Sigmoid colon (tissue), 6 donors: ENCODE measurements at regions not wholly inside any gene's neighbourhood (a gene's known extent, or its start where the extent isn't known, plus 50 kb on each side); places are given as distances from the start of the nearest gene placed in this dataset.

Experiments used
- DNase-seq: peaks from one replicate; pipeline ENCODE4 v3.0.0-alpha.2; 2019
- H3K27ac ChIP-seq, 4 donors: fragments of 200-600 bp; sonication (generic); one replicate each; pipeline ENCODE4 v1.5.1; 2016 to 2019; ENCODE audit warnings: mild to moderate bottlenecking in 1 of 4
- H3K27me3 ChIP-seq, 3 donors: fragments of 200-600 bp; sonication (generic); one replicate each; pipeline ENCODE4 v1.5.1; 2019; ENCODE audit warnings: mild to moderate bottlenecking in 1 of 3
- H3K36me3 ChIP-seq, 4 donors: fragments of 200-600 bp; sonication (generic); one replicate each; pipeline ENCODE4 v1.5.1; 2016 to 2019
- H3K4me1 ChIP-seq, 4 donors: fragments of 200-600 bp; sonication (generic); one replicate each; pipeline ENCODE4 v1.5.1; 2017 to 2019
- H3K4me3 ChIP-seq, 4 donors: fragments of 200-600 bp; sonication (generic); one replicate each; pipeline ENCODE4 v1.5.1; 2017 to 2019; ENCODE audit warnings: mild to moderate bottlenecking in 2 of 4, moderate library complexity in 1 of 4
- H3K9me3 ChIP-seq, 4 donors: fragments of 200-600 bp in 3 of 4; sonication (generic) in 3 of 4; one replicate each; pipeline versions ENCODE4 v1.5.1 to v1.6.1; 2013 to 2019
- EP300 ChIP-seq, 4 donors: sonication (generic); formaldehyde crosslinking; IDR thresholded peaks; one replicate each; pipeline ENCODE4 v1.6.1; 2017; ENCODE audit warnings: antibody characterized with exemption in 4 of 4
- POLR2A ChIP-seq, 2 donors: fragments of 450-650 bp; IDR thresholded peaks; one replicate each; pipeline ENCODE4 v1.6.1; 2016; ENCODE audit warnings: antibody characterized with exemption in 2 of 2, mild to moderate bottlenecking in 2 of 2, moderate library complexity in 2 of 2
- POLR2AphosphoS5 ChIP-seq, 4 donors: sonication (generic); formaldehyde crosslinking; IDR thresholded peaks; one replicate each; pipeline ENCODE4 v1.6.1; 2017; ENCODE audit warnings: antibody characterized with exemption in 4 of 4
- WGBS, 2 donors: extraction: QIAGEN DNeasy Blood & Tissue Kit; methylation state at CpG; one replicate each; pipeline ENCODE4 v1.1.7; 2013; 5-methylcytosine and 5-hydroxymethylcytosine counted together
- intact Hi-C: fragments of 100-400 bp; cut with DNase I; formaldehyde crosslinking; loops from one replicate; pipeline ENCODE4 v1.15.1; 2023
- TF ChIP-seq, protein P1 (sequence below), 4 experiments: fragments of 450-650 bp in 3 of 4; fragments of 200-600 bp in 1 of 4; IDR thresholded peaks; one replicate each; pipeline ENCODE4 v1.5.1; 2016 to 2019; ENCODE audit warnings: antibody characterized with exemption in 4 of 4, mild to moderate bottlenecking in 3 of 4, moderate library complexity in 2 of 4
- donor health status: healthy with polysubstance abuse.
- donor health status: healthy.

DNA sequence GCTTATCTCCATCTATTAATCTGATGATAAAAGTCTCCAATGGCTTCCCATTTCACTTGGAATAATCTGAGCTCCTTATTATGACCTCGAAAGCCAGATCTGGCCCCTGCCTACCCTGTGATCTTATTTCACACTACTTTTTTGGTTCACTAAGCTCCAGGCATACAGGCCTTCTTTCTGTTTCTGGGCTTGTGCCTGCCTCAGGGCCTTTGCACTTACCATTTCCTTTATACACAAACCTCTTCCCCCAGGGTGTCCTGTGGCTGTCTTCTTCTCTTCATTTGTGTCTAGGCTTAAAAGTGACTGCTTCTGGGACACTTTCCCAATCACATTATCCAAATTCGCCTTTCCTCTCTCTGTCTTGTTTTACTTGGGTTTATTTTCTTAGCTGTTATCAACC lies 478.8 kb downstream of the LRIG3 start:
- no peaks in the 10 kb centered on the region for H3K9me3 ChIP-seq
- H3K4me1 ChIP-seq = peaks cover 0 to 5% (median 2%) of the 10 kb centered on the region in 4 donors
- no peak overlapping the region for H3K4me3 ChIP-seq
- no peak overlapping the region for H3K27ac ChIP-seq
- WGBS, 2 donors = 89 to 94% methylated on average over 2 of the region's 2 CpGs
- no peak for TF ChIP-seq EP300 (IDR thresholded peaks at IDR 0.05)
- TF ChIP-seq POLR2AphosphoS5 (IDR thresholded peaks at IDR 0.05) = no peak
- TF ChIP-seq POLR2A (IDR thresholded peaks at IDR 0.05) = no peak
- H3K27me3 ChIP-seq = no peaks in the 10 kb centered on the region
- intact Hi-C loops = no loop called here
- no peaks in the 10 kb centered on the region for H3K36me3 ChIP-seq
- DNase-seq = no peak

DNA sequence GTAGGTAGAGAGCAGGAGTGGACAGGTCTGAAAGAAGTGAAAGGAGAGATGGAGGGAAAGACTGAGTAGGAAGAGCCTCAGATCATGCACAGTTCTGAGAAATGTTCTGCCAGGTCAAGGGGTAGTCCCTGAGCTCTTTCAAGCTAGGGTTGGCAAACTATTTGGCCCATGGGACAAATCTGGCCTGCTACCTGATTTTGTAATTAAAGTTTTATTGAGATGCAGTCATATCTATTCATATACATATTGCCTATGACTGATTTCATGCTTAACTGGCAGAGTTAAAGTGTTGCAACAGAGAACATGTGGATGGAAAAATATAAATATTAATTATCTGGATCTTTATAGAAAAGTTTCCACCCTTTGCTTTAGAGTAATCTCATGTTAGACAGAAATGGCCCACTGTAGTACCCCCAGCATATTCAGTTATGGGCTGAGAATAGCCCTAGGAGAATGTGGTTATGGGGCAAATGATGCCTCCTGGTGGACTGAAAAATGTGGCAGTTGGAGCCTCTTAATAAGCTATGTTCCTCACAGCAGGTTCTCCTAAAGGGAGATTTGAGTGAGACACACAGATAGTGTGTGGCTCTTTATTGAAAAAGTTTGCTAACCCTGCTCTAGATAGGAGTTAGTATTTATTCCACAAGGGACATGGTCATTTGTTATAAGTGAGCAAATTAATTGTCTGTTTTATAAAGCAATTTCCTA lies 476.9 kb downstream of the LRIG3 start:
- no peak overlapping the region for H3K4me3 ChIP-seq
- H3K4me1 ChIP-seq = peaks cover 0 to 5% (median 2%) of the 10 kb centered on the region in 4 donors
- intact Hi-C loops = no loop called here
- no peaks in the 10 kb centered on the region for H3K9me3 ChIP-seq
- no peak for TF ChIP-seq POLR2AphosphoS5 (IDR thresholded peaks at IDR 0.05)
- no peak for TF ChIP-seq EP300 (IDR thresholded peaks at IDR 0.05)
- no peak for TF ChIP-seq POLR2A (IDR thresholded peaks at IDR 0.05)
- TF ChIP-seq, protein P1, sequence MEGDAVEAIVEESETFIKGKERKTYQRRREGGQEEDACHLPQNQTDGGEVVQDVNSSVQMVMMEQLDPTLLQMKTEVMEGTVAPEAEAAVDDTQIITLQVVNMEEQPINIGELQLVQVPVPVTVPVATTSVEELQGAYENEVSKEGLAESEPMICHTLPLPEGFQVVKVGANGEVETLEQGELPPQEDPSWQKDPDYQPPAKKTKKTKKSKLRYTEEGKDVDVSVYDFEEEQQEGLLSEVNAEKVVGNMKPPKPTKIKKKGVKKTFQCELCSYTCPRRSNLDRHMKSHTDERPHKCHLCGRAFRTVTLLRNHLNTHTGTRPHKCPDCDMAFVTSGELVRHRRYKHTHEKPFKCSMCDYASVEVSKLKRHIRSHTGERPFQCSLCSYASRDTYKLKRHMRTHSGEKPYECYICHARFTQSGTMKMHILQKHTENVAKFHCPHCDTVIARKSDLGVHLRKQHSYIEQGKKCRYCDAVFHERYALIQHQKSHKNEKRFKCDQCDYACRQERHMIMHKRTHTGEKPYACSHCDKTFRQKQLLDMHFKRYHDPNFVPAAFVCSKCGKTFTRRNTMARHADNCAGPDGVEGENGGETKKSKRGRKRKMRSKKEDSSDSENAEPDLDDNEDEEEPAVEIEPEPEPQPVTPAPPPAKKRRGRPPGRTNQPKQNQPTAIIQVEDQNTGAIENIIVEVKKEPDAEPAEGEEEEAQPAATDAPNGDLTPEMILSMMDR (IDR thresholded peaks at IDR 0.05) = no peak
- no peaks in the 10 kb centered on the region for H3K27me3 ChIP-seq
- H3K36me3 ChIP-seq = no peaks in the 10 kb centered on the region
- peak overlapping the region in 2 of 4 donors; percentile 13 to 57 for H3K27ac ChIP-seq
- no peak for DNase-seq

- Histone ChIP-seq H3K27ac (peak overlapping the region in 2 of 4 donors; percentile 13 to 57), H3K27me3 (no peaks in the 10 kb centered on the region), H3K4me3 (no peak overlapping the region), H3K36me3 (no peaks in the 10 kb centered on the region), H3K4me1 (peaks cover 0 to 5% (median 2%) of the 10 kb centered on the region in 4 donors), H3K9me3 (no peaks in the 10 kb centered on the region)
- no peak for DNase-seq
- TF ChIP-seq POLR2A (IDR thresholded peaks at IDR 0.05) = no peak
- TF ChIP-seq POLR2AphosphoS5 (IDR thresholded peaks at IDR 0.05) = no peak
- TF ChIP-seq, protein P1 (IDR thresholded peaks at IDR 0.05) = no peak
- TF ChIP-seq EP300 (IDR thresholded peaks at IDR 0.05) = no peak
- WGBS, 2 donors = 82% methylated on average over 8 of the region's 8 CpGs
- intact Hi-C loops = no loop called here
Measured at GRCh38 chr12:58443981-58444371, 476.3 kb downstream of the LRIG3 start.

DNA sequence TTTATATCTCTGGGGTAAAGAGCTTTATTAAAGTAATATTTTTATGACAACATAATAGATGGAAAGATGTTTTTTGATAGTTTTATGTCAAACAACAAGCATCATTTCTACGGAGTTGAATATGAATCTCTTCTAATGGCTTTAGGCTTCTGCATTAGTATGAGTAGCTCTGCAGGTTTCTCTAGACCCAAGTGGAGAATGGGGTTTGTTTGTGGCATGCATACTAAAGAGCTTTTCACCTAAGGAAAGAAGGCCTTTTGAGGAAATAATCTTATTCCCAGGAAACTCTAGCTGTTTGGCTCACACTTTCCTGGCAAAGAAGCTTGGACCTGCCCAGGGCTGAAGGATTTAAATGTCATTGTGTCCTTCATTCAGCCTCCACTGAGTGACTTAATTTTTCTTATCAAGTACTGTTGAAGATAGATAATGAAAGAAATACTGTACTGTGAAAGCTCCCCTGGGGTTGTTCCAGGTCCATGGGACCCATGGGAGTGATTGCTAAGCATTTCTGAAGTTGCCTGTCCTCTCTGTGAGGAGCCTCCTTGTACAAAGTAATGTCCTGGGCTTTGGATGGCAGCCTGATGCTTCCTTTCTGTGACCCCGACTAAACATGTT lies 469.3 kb downstream of the LRIG3 start:
- Histone ChIP-seq H3K27me3 (no peaks in the 10 kb centered on the region), H3K36me3 (no peaks in the 10 kb centered on the region), H3K4me1 (no peaks in the 10 kb centered on the region), H3K9me3 (no peaks in the 10 kb centered on the region), H3K4me3 (no peak overlapping the region), H3K27ac (no peak overlapping the region)
- intact Hi-C loops = no loop called here
- DNase-seq = no peak
- TF ChIP-seq EP300 (IDR thresholded peaks at IDR 0.05) (no peak), POLR2AphosphoS5 (IDR thresholded peaks at IDR 0.05) (no peak), POLR2A (IDR thresholded peaks at IDR 0.05) (no peak)
- TF ChIP-seq, protein P1 (IDR thresholded peaks at IDR 0.05) = no peak
- WGBS, 2 donors = 68 to 76% methylated on average over 2 of the region's 2 CpGs

DNA sequence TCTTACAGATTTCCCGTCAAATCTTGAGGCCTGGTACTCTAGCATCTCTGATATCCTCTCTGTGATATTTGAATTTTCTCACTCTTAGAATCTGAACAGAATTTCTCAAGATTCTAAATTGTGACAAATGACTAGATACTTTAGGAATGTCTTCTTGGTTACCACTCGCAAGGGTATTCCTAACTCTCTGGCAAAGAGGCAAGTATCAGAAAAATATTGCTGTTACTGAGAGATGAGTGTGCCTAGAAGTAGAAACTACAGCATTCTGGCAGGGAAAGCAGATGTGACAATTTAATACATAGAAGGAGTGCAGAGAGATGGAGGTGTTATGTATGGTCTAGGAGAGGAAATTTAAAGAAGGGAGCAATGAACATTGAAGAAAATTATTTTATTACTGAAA lies 467.8 kb downstream of the LRIG3 start:
- intact Hi-C loops = no loop called here
- no peaks in the 10 kb centered on the region for H3K4me1 ChIP-seq
- no peaks in the 10 kb centered on the region for H3K9me3 ChIP-seq
- no peaks in the 10 kb centered on the region for H3K36me3 ChIP-seq
- no peaks in the 10 kb centered on the region for H3K27me3 ChIP-seq
- H3K4me3 ChIP-seq = no peak overlapping the region
- no peak overlapping the region for H3K27ac ChIP-seq
- WGBS, 2 donors = 50 to 91% methylated on average over 2 of the region's 2 CpGs
- no peak for DNase-seq
- TF ChIP-seq POLR2AphosphoS5 (IDR thresholded peaks at IDR 0.05) (no peak), POLR2A (IDR thresholded peaks at IDR 0.05) (no peak), EP300 (IDR thresholded peaks at IDR 0.05) (no peak)
- TF ChIP-seq, protein P1 (IDR thresholded peaks at IDR 0.05) = no peak
